BE2C (cell line): ENCODE measurements at regions not wholly inside any gene's neighbourhood (a gene's known extent, or its start where the extent isn't known, plus 50 kb on each side); places are given as distances from the start of the nearest gene placed in this dataset.

ENCODE experiments used
- DNase-seq: peaks from one replicate; pipeline ENCODE4 v3.0.0-alpha.2; 2020
- H3K27me3 ChIP-seq: fragments of 250-450 bp; sonication (Bioruptor Pico); 2 replicates; pipeline ENCODE4 v1.5.1; 2020; ENCODE audit warnings: mild to moderate bottlenecking
- H3K36me3 ChIP-seq: fragments of 250-450 bp; sonication (Bioruptor Pico); 2 replicates; pipeline ENCODE4 v1.5.1; 2020; ENCODE audit warnings: mild to moderate bottlenecking
- H3K4me1 ChIP-seq: fragments of 250-450 bp; sonication (Bioruptor Pico); 2 replicates; pipeline ENCODE4 v1.5.1; 2020
- H3K4me3 ChIP-seq: 2 replicates; pipeline ENCODE4 v1.5.1; 2011; ENCODE audit warnings: low read depth, low read length
- H3K9me3 ChIP-seq: fragments of 250-450 bp; sonication (Bioruptor Pico); 2 replicates; pipeline ENCODE4 v1.5.1; 2020
- TF ChIP-seq, protein P1 (sequence below): IDR thresholded peaks from 2 replicates; pipeline ENCODE4 v1.5.1; 2012; ENCODE audit warnings: mild to moderate bottlenecking, low read depth, low read length

DNA sequence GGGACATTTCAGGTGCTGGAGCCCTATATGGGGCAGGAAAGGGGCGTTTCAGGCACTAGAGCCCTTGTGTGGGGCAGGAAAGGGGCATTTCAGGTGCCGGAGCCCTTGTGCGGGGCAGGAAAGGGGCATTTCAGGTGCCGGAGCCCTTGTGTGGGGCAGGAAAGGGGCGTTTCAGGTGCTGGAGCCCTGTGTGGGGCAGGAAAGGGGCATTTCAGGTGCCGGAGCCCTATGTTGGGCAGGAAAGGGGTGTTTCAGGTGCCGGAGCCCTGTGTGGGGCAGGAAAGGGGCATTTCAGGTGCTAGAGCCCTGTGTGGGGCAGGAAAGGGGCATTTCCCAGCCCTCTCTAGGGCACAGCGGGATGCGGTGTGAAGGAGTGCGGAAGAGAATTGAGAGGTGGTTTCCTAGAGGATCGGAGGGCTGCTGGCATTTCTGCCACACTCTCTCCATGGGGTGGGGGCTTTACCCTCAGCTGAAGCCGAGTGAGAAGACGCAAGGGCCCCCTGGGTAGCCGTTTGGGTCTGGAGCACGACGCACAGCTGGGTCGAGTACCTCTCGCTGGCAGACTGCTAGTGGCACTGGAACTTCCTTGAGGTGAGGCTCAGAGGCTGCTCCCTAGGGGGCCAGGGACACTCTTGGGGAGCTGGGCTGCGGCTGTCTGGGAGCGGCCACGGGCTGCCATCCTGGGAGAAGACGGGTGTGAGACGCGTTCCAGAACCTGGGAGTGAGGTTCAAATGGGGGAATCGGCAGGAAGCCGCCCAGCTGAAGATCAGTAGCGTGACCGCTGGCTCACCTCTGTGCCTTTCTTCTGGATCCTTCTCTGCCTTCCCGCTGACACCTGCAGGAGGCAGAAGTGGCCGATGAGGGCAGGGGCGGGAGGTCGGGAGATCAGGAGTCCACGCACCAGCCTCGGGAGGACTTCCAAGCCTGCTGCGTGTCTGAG is 122.6 kb upstream of the IRX4 start:
- DNase-seq = no peak
- Histone ChIP-seq H3K4me3 (no peak overlapping the region), H3K9me3 (no peaks in the 10 kb centered on the region), H3K4me1 (no peaks in the 10 kb centered on the region), H3K36me3 (no peaks in the 10 kb centered on the region), H3K27me3 (peaks cover 44% of the 10 kb centered on the region)
- TF ChIP-seq, protein P1, sequence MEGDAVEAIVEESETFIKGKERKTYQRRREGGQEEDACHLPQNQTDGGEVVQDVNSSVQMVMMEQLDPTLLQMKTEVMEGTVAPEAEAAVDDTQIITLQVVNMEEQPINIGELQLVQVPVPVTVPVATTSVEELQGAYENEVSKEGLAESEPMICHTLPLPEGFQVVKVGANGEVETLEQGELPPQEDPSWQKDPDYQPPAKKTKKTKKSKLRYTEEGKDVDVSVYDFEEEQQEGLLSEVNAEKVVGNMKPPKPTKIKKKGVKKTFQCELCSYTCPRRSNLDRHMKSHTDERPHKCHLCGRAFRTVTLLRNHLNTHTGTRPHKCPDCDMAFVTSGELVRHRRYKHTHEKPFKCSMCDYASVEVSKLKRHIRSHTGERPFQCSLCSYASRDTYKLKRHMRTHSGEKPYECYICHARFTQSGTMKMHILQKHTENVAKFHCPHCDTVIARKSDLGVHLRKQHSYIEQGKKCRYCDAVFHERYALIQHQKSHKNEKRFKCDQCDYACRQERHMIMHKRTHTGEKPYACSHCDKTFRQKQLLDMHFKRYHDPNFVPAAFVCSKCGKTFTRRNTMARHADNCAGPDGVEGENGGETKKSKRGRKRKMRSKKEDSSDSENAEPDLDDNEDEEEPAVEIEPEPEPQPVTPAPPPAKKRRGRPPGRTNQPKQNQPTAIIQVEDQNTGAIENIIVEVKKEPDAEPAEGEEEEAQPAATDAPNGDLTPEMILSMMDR = no peak

DNA sequence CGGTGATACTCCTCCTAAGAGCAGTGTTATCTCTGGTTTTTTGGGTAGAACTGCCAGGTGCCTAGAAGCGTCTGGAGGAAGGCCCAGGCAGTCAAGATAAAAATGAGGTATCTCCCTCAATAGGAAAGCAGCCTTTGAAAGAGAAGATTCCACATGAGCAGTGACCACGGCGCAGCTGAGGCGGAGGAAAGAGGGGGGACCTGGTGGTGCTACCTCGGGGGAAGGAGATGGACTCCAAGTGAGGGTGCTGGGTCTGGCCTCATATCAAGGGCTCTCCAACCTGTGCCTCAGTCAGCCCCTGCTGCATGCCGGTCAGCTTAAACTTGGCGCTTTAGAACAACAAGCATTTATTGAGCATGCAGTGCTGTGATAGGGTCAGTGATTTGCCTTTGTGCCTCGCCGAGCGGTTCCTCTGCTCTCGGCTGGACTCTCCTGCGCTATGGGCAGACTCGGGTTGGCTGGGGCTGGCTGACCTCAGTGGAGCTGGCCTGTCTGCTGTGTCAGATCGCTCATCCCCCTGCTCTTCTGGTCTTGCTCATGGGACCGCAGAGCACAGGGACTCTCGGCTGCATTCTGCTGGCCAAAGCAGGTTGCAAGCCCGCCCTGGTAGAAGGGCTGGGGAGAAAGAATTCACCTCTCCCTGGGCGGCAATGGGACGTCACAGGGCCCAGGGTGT is 121.1 kb upstream of the IRX4 start:
- no peak for DNase-seq
- Histone ChIP-seq H3K9me3 (no peaks in the 10 kb centered on the region), H3K27me3 (peaks cover 44% of the 10 kb centered on the region), H3K36me3 (no peaks in the 10 kb centered on the region), H3K4me3 (no peak overlapping the region), H3K4me1 (no peaks in the 10 kb centered on the region)
- TF ChIP-seq, protein P1 = no peak

DNA sequence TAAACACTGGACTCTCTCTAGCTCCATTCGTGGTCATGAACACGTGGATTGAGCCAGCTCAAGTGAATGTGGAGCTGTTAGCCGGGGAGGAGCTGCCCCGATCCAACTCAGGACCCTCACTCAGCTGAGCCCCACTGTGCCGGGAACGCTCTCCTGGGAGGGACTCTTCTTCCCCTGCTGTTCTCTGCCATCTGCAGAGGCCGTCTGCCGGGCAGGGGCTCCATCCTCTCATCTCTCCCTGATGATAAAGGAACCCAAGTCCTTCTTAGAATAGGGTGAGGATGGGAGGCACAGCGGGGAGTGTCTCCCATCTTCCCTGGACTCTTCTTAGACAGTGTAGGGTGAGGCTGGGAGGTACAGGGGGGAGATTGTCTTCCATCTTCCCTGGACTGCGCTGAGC is 120.5 kb upstream of the IRX4 start:
- TF ChIP-seq, protein P1 = no peak
- H3K27me3 ChIP-seq = peaks cover 41% of the 10 kb centered on the region
- H3K9me3 ChIP-seq = no peaks in the 10 kb centered on the region
- no peak for DNase-seq
- no peak overlapping the region for H3K4me3 ChIP-seq
- H3K36me3 ChIP-seq = no peaks in the 10 kb centered on the region
- H3K4me1 ChIP-seq = no peaks in the 10 kb centered on the region

DNA sequence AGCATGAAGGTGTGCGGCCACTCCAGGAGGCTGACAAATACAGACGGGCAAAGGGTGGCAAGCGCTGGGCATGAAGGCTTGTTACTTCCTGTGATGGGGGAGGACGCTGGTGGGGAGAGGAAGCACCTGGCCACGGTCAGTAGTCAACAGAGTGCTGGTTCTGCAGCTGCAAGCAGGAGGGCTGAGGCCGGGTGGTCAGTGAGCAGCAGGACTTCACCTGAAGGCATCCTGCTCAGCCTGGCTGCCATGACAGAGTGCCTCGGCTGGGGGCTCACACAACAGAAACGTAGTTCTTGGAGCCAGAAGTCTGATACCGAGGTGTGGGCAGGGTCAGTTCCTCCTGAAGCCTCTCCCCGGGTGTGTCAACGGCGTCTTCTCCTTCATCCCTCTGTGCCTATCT is 118.6 kb upstream of the IRX4 start:
- Histone ChIP-seq H3K4me1 (no peaks in the 10 kb centered on the region), H3K4me3 (no peak overlapping the region), H3K9me3 (no peaks in the 10 kb centered on the region), H3K27me3 (peaks cover 22% of the 10 kb centered on the region), H3K36me3 (no peaks in the 10 kb centered on the region)
- TF ChIP-seq, protein P1 = no peak
- DNase-seq = no peak

DNA sequence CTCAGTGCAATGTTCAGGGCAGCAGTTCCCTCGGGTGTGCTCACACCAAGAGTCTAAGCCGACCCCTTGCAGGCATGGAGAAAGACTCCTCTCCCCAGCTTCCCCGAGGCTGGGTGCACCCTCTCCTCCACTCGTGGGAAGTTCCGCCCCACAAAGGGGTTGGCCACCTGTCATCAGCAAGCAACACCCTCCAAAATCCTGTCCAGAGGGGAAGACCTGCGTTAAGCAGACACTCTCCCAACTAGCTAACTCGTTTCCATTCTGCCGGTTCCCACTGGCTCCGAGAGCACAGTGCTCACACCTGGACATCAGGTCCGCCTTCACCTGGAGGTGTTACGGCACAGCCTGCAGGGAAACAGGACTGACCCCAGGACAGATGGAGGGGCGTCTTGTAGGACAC is 117.9 kb upstream of the IRX4 start:
- TF ChIP-seq, protein P1 = no peak
- Histone ChIP-seq H3K4me3 (no peak overlapping the region), H3K9me3 (no peaks in the 10 kb centered on the region), H3K36me3 (no peaks in the 10 kb centered on the region), H3K4me1 (no peaks in the 10 kb centered on the region), H3K27me3 (peaks cover 19% of the 10 kb centered on the region)
- no peak for DNase-seq

DNA sequence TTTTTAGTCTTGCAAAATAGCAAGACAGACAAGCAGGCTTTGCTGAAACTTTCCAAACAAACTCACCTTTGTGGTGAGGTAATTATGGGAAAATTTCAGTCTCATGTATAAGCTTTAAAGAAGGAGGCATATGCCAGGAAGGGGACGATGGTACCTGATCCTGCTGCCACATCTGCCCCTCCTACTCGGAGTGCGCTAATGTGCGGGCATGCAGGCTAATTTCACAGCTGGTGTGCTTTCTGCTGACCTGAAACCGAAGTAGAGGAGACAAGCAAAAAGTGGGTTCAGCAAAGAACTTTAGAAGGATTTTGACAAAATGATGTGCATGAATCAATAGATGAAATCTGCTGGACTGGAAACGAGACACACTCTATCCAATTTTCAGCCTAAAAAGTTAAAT is 117.1 kb upstream of the IRX4 start:
- TF ChIP-seq, protein P1 = no peak
- no peak overlapping the region for H3K4me3 ChIP-seq
- no peaks in the 10 kb centered on the region for H3K4me1 ChIP-seq

More for the DNA sequence above, 117.1 kb upstream of the IRX4 start:
- no peak for DNase-seq
- Histone ChIP-seq H3K9me3 (no peaks in the 10 kb centered on the region), H3K27me3 (peaks cover 20% of the 10 kb centered on the region), H3K36me3 (no peaks in the 10 kb centered on the region)
